Suprapubic skin (tissue), 4 donors: ENCODE measurements at regions not wholly inside any gene's neighbourhood (a gene's known extent, or its start where the extent isn't known, plus 50 kb on each side); places are given as distances from the start of the nearest gene placed in this dataset.

Source experiments
- EP300 ChIP-seq: sonication (generic); formaldehyde crosslinking; IDR thresholded peaks from one replicate; pipeline ENCODE4 v1.6.1; 2017; ENCODE audit warnings: antibody characterized with exemption
- POLR2A ChIP-seq, 2 donors: fragments of 450-650 bp; IDR thresholded peaks; one replicate each; pipeline ENCODE4 v1.6.1; 2017; ENCODE audit warnings: antibody characterized with exemption in 2 of 2, mild to moderate bottlenecking in 2 of 2, moderate library complexity in 2 of 2
- POLR2AphosphoS5 ChIP-seq, 3 donors: sonication (generic); formaldehyde crosslinking; IDR thresholded peaks; one replicate each; pipeline ENCODE4 v1.6.1; 2017; ENCODE audit warnings: antibody characterized with exemption in 3 of 3
- TF ChIP-seq, protein P1 (sequence below), 2 donors: fragments of 200-600 bp in 1 of 2; fragments of 450-650 bp in 1 of 2; sonication (generic) in 1 of 2; IDR thresholded peaks; one replicate each; pipeline ENCODE4 v1.5.1; 2016 to 2019; ENCODE audit warnings: antibody characterized with exemption in 2 of 2, mild to moderate bottlenecking in 1 of 2, moderate library complexity in 1 of 2

DNA sequence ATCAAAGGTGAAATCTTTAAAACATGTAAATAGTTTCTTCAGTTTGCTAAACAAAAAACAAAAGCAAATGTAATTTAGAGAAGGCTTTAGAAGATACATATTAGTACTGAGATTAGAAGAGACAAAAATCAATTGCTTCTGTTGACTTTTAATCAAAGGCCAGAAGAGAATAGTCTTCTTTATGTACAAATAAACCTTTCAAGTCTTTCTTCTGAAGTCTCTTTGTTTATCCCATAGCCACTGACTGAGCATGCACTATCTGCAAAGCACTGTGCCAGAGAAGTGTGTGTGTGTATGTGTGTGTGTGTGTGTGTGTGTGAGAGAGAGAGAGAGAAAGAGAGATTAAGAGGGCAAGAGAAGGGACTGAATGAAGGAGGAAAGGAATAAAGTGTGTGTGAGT, 198.4 kb downstream of the GLUD2 start:
- TF ChIP-seq POLR2A (IDR thresholded peaks at IDR 0.05) (no peak), EP300 (no peak), POLR2AphosphoS5 (IDR thresholded peaks at IDR 0.05) (no peak)
- TF ChIP-seq, protein P1, sequence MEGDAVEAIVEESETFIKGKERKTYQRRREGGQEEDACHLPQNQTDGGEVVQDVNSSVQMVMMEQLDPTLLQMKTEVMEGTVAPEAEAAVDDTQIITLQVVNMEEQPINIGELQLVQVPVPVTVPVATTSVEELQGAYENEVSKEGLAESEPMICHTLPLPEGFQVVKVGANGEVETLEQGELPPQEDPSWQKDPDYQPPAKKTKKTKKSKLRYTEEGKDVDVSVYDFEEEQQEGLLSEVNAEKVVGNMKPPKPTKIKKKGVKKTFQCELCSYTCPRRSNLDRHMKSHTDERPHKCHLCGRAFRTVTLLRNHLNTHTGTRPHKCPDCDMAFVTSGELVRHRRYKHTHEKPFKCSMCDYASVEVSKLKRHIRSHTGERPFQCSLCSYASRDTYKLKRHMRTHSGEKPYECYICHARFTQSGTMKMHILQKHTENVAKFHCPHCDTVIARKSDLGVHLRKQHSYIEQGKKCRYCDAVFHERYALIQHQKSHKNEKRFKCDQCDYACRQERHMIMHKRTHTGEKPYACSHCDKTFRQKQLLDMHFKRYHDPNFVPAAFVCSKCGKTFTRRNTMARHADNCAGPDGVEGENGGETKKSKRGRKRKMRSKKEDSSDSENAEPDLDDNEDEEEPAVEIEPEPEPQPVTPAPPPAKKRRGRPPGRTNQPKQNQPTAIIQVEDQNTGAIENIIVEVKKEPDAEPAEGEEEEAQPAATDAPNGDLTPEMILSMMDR (IDR thresholded peaks at IDR 0.05) = no peak
